ENCODE measurements at regions not wholly inside any gene's neighbourhood (a gene's known extent, or its start where the extent isn't known, plus 50 kb on each side); places are given as distances from the start of the nearest gene placed in this dataset.
"Not testable (repeated sequence)": the region's sequence is repeated elsewhere in the genome, so short reads cannot be mapped to it uniquely, and the experiment has no call there.

GRCh38 chr9:22969350-22969979 is 522.8 kb downstream of the DMRTA1 start:
- Mint-ChIP-seq H3K4me1 (no peaks in the 10 kb centered on the region), H3K27me3 (ENCODE audit: low read depth) (no peaks in the 10 kb centered on the region)

GRCh38 chr9:22970434-22970975 is 523.9 kb downstream of the DMRTA1 start:
- DNase-seq (ENCODE audit: low read depth, low spot score) = no peak
- Mint-ChIP-seq H3K36me3 (ENCODE audit: low read depth) (no peaks in the 10 kb centered on the region), H3K4me1 (no peaks in the 10 kb centered on the region), H3K27me3 (ENCODE audit: low read depth) (no peaks in the 10 kb centered on the region), H3K9me3 (no peaks in the 10 kb centered on the region), H3K4me3 (no peak overlapping the region), H3K27ac (ENCODE audit: unreplicated experiment) (no peak overlapping the region)
- TF ChIP-seq CTCF (conservative IDR thresholded peaks at IDR 0.05) = no peak

More at GRCh38 chr9:22969350-22969979, 522.8 kb downstream of the DMRTA1 start:
- no peaks in the 10 kb centered on the region for H3K36me3 Mint-ChIP-seq (ENCODE audit: low read depth)
- H3K9me3 Mint-ChIP-seq = no peaks in the 10 kb centered on the region
- DNase-seq (ENCODE audit: low read depth, low spot score) = no peak
- no peak overlapping the region for H3K27ac Mint-ChIP-seq (ENCODE audit: unreplicated experiment)
- TF ChIP-seq CTCF (conservative IDR thresholded peaks at IDR 0.05) = no peak
- no peak overlapping the region for H3K4me3 Mint-ChIP-seq

- no peaks in the 10 kb centered on the region for H3K36me3 Mint-ChIP-seq (ENCODE audit: low read depth)
- H3K9me3 Mint-ChIP-seq = no peaks in the 10 kb centered on the region
- DNase-seq (ENCODE audit: low read depth, low spot score) = no peak
- no peak overlapping the region for H3K4me3 Mint-ChIP-seq
- H3K27ac Mint-ChIP-seq (ENCODE audit: unreplicated experiment) = no peak overlapping the region
- no peaks in the 10 kb centered on the region for H3K4me1 Mint-ChIP-seq
- no peaks in the 10 kb centered on the region for H3K27me3 Mint-ChIP-seq (ENCODE audit: low read depth)
- TF ChIP-seq CTCF (conservative IDR thresholded peaks at IDR 0.05) = no peak
Observed at GRCh38 chr9:22975951-22976350, 529.3 kb downstream of the DMRTA1 start.

GRCh38 chr9:22976454-22976853 is 529.8 kb downstream of the DMRTA1 start:
- Mint-ChIP-seq H3K9me3 (no peaks in the 10 kb centered on the region), H3K27me3 (ENCODE audit: low read depth) (no peaks in the 10 kb centered on the region), H3K27ac (ENCODE audit: unreplicated experiment) (no peak overlapping the region), H3K4me1 (no peaks in the 10 kb centered on the region), H3K4me3 (no peak overlapping the region), H3K36me3 (ENCODE audit: low read depth) (no peaks in the 10 kb centered on the region)
- no peak for DNase-seq (ENCODE audit: low read depth, low spot score)
- TF ChIP-seq CTCF (conservative IDR thresholded peaks at IDR 0.05) = no peak

- not testable (repeated sequence) for DNase-seq (ENCODE audit: low read depth, low spot score); H3K4me3 Mint-ChIP-seq; H3K27ac Mint-ChIP-seq (ENCODE audit: unreplicated experiment); H3K27me3 Mint-ChIP-seq (ENCODE audit: low read depth); H3K9me3 Mint-ChIP-seq; H3K36me3 Mint-ChIP-seq (ENCODE audit: low read depth); H3K4me1 Mint-ChIP-seq
Observed at GRCh38 chr9:22980429-22980828, 533.8 kb downstream of the DMRTA1 start.

GRCh38 chr9:22986556-22986955 is 539.9 kb downstream of the DMRTA1 start:
- Mint-ChIP-seq H3K4me3 (no peak overlapping the region), H3K36me3 (ENCODE audit: low read depth) (no peaks in the 10 kb centered on the region), H3K4me1 (no peaks in the 10 kb centered on the region), H3K9me3 (peaks cover 5% of the 10 kb centered on the region), H3K27ac (ENCODE audit: unreplicated experiment) (no peak overlapping the region), H3K27me3 (ENCODE audit: low read depth) (no peaks in the 10 kb centered on the region)
- DNase-seq (ENCODE audit: low read depth, low spot score) = no peak
- TF ChIP-seq CTCF (conservative IDR thresholded peaks at IDR 0.05) = peak; percentile 40
